Adrenal gland (tissue), 9 donors: ENCODE measurements at regions not wholly inside any gene's neighbourhood (a gene's known extent, or its start where the extent isn't known, plus 50 kb on each side); places are given as distances from the start of the nearest gene placed in this dataset.

Experiments used
- DNase-seq, 7 donors: peaks; one replicate each; pipeline ENCODE4 v3.0.0-alpha.2; 2019 to 2020
- H3K27ac ChIP-seq, 5 donors: fragments of 200-600 bp; sonication (generic) in 4 of 5; 1 replicate in 3 of 5; 2 replicates in 2 of 5; pipeline versions ENCODE4 v1.5.1 to v1.8.0; 2016 to 2020; ENCODE audit warnings: mild to moderate bottlenecking in 1 of 5
- H3K27me3 ChIP-seq: fragments of 200-600 bp; 2 replicates; pipeline ENCODE4 v1.8.0; 2021
- H3K36me3 ChIP-seq, 2 donors: fragments of 200-600 bp; replicated peaks in 1 of 2; 1 replicate in 1 of 2; 2 replicates in 1 of 2; pipeline versions ENCODE4 v1.5.1 to v1.8.0; 2018 to 2022
- H3K4me1 ChIP-seq, 2 donors: fragments of 200-600 bp; replicated peaks in 1 of 2; 1 replicate in 1 of 2; 2 replicates in 1 of 2; pipeline versions ENCODE4 v1.5.1 to v1.8.0; 2018 to 2021
- H3K4me3 ChIP-seq, 4 donors: fragments of 200-600 bp; sonication (generic) in 3 of 4; one replicate each; pipeline ENCODE4 v1.5.1; 2016 to 2018
- H3K9me3 ChIP-seq, 3 donors: fragments of 200-600 bp; sonication (generic) in 1 of 3; replicated peaks in 1 of 3; 1 replicate in 2 of 3; 2 replicates in 1 of 3; pipeline versions ENCODE4 v1.5.1 to v1.8.0; 2016 to 2021
- POLR2A ChIP-seq, 2 donors: fragments of 450-650 bp; IDR thresholded peaks; one replicate each; pipeline ENCODE4 v1.6.1; 2017; ENCODE audit warnings: antibody characterized with exemption in 2 of 2, mild to moderate bottlenecking in 2 of 2, moderate library complexity in 1 of 2
- WGBS, 4 donors: extraction: QIAGEN DNeasy Blood & Tissue Kit in 2 of 4; methylation state at CpG; one replicate each; pipeline versions ENCODE4 v1.1.5 to v1.1.7; 2013 to 2017; 5-methylcytosine and 5-hydroxymethylcytosine counted together
- intact Hi-C, 2 donors: fragments of 100-400 bp; cut with DNase I; formaldehyde crosslinking; loops; one replicate each; pipeline versions ENCODE4 v1.14.1 to v1.15.0; 2022 to 2023
- TF ChIP-seq, protein P1 (sequence below), 6 experiments: fragments of 450-650 bp in 4 of 6; fragments of 200-600 bp in 2 of 6; sonication (generic) in 1 of 6; IDR thresholded peaks; 1 replicate in 5 of 6; 2 replicates in 1 of 6; pipeline versions ENCODE4 v1.5.1 to v1.8.0; 2016 to 2021; ENCODE audit warnings: antibody characterized with exemption in 6 of 6, mild to moderate bottlenecking in 2 of 6, moderate library complexity in 1 of 6
- donor health status: healthy with polysubstance abuse.
- donor health status: Bipolar disorder and iron deficiency.
- donor health status: DM: yes; HTN: yes; CAD: no.
- donor health status: DM: no; HTN: no; CAD: no.
- donor health status: DM: no; HTN: no; CAD: no.

DNA sequence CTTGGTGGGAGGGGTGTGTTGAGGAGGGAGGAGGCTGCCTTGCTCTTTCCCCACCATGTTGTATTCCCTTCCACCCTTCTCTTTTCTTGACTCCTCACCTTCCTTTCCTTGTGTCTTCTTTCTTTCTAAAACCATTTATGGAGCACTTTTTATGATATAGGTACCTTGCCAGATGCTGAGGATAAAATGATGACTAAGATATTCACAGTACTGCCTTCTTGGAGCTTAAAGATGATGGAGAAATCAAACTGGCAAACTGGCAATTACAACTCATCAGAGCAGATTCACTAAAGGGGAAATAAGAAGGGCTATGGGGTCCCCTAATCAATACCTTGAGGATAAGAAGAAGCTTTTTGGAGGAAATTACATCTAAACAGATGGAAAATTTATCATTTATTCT, 273.2 kb upstream of the MEF2C start:
- TF ChIP-seq, protein P1, sequence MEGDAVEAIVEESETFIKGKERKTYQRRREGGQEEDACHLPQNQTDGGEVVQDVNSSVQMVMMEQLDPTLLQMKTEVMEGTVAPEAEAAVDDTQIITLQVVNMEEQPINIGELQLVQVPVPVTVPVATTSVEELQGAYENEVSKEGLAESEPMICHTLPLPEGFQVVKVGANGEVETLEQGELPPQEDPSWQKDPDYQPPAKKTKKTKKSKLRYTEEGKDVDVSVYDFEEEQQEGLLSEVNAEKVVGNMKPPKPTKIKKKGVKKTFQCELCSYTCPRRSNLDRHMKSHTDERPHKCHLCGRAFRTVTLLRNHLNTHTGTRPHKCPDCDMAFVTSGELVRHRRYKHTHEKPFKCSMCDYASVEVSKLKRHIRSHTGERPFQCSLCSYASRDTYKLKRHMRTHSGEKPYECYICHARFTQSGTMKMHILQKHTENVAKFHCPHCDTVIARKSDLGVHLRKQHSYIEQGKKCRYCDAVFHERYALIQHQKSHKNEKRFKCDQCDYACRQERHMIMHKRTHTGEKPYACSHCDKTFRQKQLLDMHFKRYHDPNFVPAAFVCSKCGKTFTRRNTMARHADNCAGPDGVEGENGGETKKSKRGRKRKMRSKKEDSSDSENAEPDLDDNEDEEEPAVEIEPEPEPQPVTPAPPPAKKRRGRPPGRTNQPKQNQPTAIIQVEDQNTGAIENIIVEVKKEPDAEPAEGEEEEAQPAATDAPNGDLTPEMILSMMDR (IDR thresholded peaks at IDR 0.05), result no peak
- no peak for TF ChIP-seq POLR2A (IDR thresholded peaks at IDR 0.05)
- Histone ChIP-seq H3K4me1 (no peaks in the 10 kb centered on the region), H3K9me3 (no peaks in the 10 kb centered on the region), H3K27me3 (no peaks in the 10 kb centered on the region), H3K4me3 (no peak overlapping the region), H3K36me3 (no peaks in the 10 kb centered on the region), H3K27ac (no peak overlapping the region)
- intact Hi-C loops, result no loop called here
- no peak for DNase-seq

DNA sequence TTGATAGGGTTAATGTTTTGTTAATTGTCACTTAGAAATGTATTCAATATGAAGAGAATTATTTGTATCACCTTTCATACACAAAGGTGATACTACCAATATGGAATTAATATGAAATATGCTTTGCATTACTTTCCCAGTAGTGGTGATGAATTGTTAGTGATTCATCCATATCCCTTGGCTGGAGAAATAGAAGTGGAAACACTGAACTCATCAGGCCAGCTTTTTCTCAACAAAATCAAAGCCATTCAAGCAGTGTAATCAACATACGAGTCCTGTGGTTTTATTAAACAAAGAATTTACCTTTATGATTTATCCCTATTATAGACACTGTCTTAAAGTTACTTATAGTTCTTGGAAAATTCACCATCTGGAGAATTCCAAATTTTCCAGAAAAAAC, 264.0 kb upstream of the MEF2C start:
- DNase-seq, result no peak
- no peaks in the 10 kb centered on the region for H3K27me3 ChIP-seq
- 83 to 100% (median 88%) methylated on average over 1 of the region's 1 CpG for WGBS, 4 donors
- no peak for TF ChIP-seq POLR2A (IDR thresholded peaks at IDR 0.05)
- TF ChIP-seq, protein P1 (IDR thresholded peaks at IDR 0.05), result no peak
- H3K4me3 ChIP-seq, result no peak overlapping the region
- H3K9me3 ChIP-seq, result peaks cover 0 to 7% (median 0%) of the 10 kb centered on the region in 3 donors
- H3K4me1 ChIP-seq, result no peaks in the 10 kb centered on the region
- H3K27ac ChIP-seq, result no peak overlapping the region
- intact Hi-C loops, result no loop called here
- H3K36me3 ChIP-seq, result no peaks in the 10 kb centered on the region

DNA sequence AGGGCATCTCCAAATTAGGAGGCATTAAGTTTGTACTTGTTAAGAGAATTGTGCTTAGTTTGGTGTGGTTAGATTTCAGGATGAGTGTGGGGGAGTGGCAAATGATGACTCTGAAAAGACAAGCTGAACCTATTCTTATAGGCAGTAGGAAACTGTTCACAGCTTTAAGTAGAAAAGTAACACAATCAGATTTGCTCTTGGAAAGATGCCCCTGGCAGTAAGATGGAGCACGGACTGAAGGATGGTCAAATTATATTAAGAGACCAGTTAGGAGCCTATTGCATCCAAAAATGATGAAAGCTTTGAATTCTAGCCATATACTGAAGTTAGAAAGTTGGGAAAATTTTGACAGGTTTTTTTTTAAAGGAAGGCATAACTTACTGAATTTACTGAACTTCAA, 254.2 kb upstream of the MEF2C start:
- 75 to 84% (median 80%) methylated on average over 1 of the region's 1 CpG for WGBS, 4 donors
- Histone ChIP-seq H3K4me1 (no peaks in the 10 kb centered on the region), H3K9me3 (no peaks in the 10 kb centered on the region), H3K27ac (no peak overlapping the region), H3K27me3 (no peaks in the 10 kb centered on the region), H3K4me3 (no peak overlapping the region), H3K36me3 (no peaks in the 10 kb centered on the region)
- DNase-seq, result no peak
- TF ChIP-seq POLR2A (IDR thresholded peaks at IDR 0.05), result no peak
- TF ChIP-seq, protein P1 (IDR thresholded peaks at IDR 0.05), result no peak
- intact Hi-C loops, result no loop called here

DNA sequence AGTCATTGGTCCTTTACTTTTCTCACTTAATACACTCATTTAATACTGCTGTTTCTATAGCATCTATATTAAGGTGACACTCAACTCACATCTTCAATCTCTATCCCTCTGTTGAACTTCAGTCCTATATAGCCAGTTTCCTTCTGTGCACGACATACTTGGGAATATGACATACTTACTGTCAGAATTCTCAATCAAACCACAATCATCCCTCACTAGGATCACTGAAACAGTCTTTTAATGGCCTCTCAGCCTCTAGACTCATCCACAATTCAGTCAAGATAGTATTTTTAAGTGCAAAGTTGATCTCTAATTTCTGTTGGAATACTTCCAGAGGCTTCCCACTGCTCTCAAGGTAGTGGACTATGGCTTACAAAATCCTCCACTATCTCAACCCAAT, 251.0 kb upstream of the MEF2C start:
- H3K36me3 ChIP-seq, result no peaks in the 10 kb centered on the region
- no peak for DNase-seq
- intact Hi-C loops, result no loop called here
- no peak overlapping the region for H3K27ac ChIP-seq
- H3K27me3 ChIP-seq, result no peaks in the 10 kb centered on the region
- no peak overlapping the region for H3K4me3 ChIP-seq
- no peaks in the 10 kb centered on the region for H3K4me1 ChIP-seq
- WGBS, 4 donors, result 86 to 93% (median 91%) methylated on average over 1 of the region's 1 CpG
- H3K9me3 ChIP-seq, result no peaks in the 10 kb centered on the region
- no peak for TF ChIP-seq POLR2A (IDR thresholded peaks at IDR 0.05)
- TF ChIP-seq, protein P1 (IDR thresholded peaks at IDR 0.05), result no peak
